Spleen (tissue), 7 donors: ENCODE measurements at regions not wholly inside any gene's neighbourhood (a gene's known extent, or its start where the extent isn't known, plus 50 kb on each side); places are given as distances from the start of the nearest gene placed in this dataset.

ENCODE experiments used
- POLR2A ChIP-seq, 3 donors: fragments of 450-650 bp; IDR thresholded peaks; one replicate each; pipeline ENCODE4 v1.5.1; 2017; ENCODE audit warnings: antibody characterized with exemption in 3 of 3, mild to moderate bottlenecking in 1 of 3
- POLR2AphosphoS5 ChIP-seq, 3 donors: sonication (generic); formaldehyde crosslinking; IDR thresholded peaks; one replicate each; pipeline ENCODE4 v1.5.1; 2017; ENCODE audit warnings: antibody characterized with exemption in 3 of 3
- TF ChIP-seq, protein P1 (sequence below), 11 experiments: fragments of 200-600 bp in 7 of 11; fragments of 450-650 bp in 4 of 11; sonication (generic) in 4 of 11; IDR thresholded peaks in 8 of 11; conservative IDR thresholded peaks in 3 of 11; 1 replicate in 7 of 11; 2 replicates in 4 of 11; pipeline versions ENCODE4 v1.4.0 to v1.8.0; 2016 to 2021; ENCODE audit warnings: antibody characterized with exemption in 11 of 11, inconsistent platforms in 4 of 11, mild to moderate bottlenecking in 1 of 11
- donor health status: DM: no; HTN: no; CAD: no; lungs with moderate emphysema.
- donor health status: DM: no; HTN: no; CAD: no.
- donor health status: DM: no; HTN: no; CAD: no.

- TF ChIP-seq, protein P1, sequence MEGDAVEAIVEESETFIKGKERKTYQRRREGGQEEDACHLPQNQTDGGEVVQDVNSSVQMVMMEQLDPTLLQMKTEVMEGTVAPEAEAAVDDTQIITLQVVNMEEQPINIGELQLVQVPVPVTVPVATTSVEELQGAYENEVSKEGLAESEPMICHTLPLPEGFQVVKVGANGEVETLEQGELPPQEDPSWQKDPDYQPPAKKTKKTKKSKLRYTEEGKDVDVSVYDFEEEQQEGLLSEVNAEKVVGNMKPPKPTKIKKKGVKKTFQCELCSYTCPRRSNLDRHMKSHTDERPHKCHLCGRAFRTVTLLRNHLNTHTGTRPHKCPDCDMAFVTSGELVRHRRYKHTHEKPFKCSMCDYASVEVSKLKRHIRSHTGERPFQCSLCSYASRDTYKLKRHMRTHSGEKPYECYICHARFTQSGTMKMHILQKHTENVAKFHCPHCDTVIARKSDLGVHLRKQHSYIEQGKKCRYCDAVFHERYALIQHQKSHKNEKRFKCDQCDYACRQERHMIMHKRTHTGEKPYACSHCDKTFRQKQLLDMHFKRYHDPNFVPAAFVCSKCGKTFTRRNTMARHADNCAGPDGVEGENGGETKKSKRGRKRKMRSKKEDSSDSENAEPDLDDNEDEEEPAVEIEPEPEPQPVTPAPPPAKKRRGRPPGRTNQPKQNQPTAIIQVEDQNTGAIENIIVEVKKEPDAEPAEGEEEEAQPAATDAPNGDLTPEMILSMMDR (IDR thresholded peaks at IDR 0.05 in 8 of 11, conservative IDR thresholded peaks at IDR 0.05 in 3 of 11): no peak
- TF ChIP-seq POLR2A (IDR thresholded peaks at IDR 0.05) (no peak), POLR2AphosphoS5 (IDR thresholded peaks at IDR 0.05) (no peak)
Observed at GRCh38 chr4:186838295-186838694, 114.6 kb upstream of the FAT1 start.
